Fibroblast of villous mesenchyme (primary cell): ENCODE measurements at regions not wholly inside any gene's neighbourhood (a gene's known extent, or its start where the extent isn't known, plus 50 kb on each side); places are given as distances from the start of the nearest gene placed in this dataset.

Source experiments
- DNase-seq: peaks from one replicate; pipeline ENCODE4 v3.0.0-alpha.2; 2010; ENCODE audit warnings: low read depth
- H3K4me3 ChIP-seq: 2 replicates; pipeline ENCODE4 v1.5.1; 2011; ENCODE audit warnings: low read depth, mild to moderate bottlenecking, low read length
- TF ChIP-seq, protein P1 (sequence below): IDR thresholded peaks from 2 replicates; pipeline ENCODE4 v1.5.1; 2012; ENCODE audit warnings: low read depth, mild to moderate bottlenecking, low read length; ENCODE audit not compliant: insufficient read depth

DNA sequence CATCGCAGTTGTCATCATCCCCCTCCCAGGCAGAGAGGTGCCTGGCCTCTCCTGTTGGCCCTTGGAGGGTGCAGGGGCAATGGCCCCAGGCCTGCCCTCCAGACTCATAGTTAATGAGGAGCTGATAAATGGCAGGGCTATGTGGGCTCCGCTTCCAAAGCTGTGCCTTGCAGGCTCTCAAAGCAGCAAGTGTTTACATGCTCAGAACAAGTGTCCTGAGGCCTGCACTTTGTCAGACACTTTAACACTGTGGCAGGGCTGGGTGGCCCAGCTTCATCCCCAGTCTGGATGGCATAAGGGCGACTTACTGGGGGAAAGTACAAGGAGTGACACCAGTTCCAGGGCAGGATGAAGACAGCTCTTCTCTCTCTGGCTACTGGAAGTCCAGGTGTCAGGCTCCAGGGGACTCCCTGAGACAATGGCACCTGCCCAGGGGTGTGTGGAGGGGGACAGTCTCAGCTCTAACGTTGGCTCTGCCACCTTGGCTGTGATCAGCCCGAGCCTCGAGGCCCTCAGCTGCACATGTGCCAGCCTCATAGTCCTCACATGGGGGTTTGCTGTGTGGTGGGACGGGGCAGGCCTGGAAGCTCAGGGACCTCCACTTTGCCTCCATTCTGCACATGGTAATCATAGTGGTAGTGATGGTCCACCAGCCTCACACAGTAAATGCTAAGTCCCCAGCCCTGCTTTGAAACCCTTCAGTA is 153.4 kb downstream of the BARX1 start:
- no peak overlapping the region for H3K4me3 ChIP-seq
- TF ChIP-seq, protein P1, sequence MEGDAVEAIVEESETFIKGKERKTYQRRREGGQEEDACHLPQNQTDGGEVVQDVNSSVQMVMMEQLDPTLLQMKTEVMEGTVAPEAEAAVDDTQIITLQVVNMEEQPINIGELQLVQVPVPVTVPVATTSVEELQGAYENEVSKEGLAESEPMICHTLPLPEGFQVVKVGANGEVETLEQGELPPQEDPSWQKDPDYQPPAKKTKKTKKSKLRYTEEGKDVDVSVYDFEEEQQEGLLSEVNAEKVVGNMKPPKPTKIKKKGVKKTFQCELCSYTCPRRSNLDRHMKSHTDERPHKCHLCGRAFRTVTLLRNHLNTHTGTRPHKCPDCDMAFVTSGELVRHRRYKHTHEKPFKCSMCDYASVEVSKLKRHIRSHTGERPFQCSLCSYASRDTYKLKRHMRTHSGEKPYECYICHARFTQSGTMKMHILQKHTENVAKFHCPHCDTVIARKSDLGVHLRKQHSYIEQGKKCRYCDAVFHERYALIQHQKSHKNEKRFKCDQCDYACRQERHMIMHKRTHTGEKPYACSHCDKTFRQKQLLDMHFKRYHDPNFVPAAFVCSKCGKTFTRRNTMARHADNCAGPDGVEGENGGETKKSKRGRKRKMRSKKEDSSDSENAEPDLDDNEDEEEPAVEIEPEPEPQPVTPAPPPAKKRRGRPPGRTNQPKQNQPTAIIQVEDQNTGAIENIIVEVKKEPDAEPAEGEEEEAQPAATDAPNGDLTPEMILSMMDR = no peak

DNA sequence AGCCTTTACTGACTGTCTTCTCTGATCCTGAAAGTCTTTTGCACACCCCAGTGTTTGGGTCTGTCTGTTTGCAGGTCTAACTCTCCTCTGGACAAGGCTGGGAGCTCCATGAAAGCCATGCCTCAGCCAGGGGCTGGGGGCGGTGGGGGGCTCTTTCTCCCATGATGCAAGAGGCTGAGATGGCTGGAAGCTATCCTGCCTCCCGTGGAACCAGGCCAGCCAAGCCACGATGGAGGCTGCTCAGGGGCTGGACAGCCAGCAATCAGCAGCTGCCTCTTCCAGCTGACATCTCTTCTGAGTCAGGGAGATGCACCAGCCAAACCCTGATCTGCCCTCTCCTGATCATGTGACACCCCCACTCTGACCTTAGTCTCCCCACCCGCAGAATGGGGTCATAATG is 154.0 kb downstream of the BARX1 start:
- H3K4me3 ChIP-seq = no peak overlapping the region
- no peak for DNase-seq
- TF ChIP-seq, protein P1 = no peak

More for the DNA sequence above, 153.4 kb downstream of the BARX1 start:
- DNase-seq = no peak

DNA sequence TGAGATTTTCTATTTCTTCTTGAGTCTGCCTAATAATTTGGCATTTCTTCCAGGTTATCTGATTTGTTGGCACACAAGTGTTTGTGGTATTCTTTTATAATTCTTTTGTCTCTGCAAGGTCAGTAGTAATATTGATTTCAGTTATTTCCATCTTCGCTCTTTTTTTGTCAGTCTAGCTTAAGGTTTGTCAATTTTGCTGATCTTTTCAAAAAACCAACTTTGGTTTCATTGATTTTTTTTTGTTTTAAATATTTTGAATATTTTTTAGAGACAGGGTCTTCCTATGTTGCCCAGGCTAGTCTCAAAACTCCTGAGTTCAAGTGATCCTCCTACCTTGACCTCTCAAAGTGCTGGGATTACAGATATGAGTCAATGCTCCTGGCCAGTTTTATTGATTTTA is 162.8 kb downstream of the BARX1 start:
- no peak for DNase-seq
- H3K4me3 ChIP-seq = no peak overlapping the region
- TF ChIP-seq, protein P1 = no peak

DNA sequence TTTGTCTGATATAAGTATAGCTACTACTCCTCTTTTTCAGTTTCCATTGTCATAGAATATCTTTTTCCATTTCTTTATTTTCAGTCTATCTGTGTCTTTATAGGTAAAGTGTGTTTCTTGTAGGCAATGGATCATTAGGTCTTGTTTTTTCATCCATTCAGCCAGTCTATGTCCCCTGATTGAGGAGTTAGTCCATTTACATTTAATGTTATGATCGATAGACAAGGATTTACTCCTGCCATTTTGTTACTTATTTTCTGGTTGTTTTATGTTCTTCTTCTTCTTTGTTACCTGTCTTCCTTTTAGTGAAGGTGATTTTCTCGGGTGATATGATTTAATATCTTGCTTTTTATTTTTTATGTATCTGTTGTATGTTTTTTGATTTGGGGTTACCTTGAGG is 169.0 kb downstream of the BARX1 start:
- TF ChIP-seq, protein P1 = no peak
- no peak overlapping the region for H3K4me3 ChIP-seq
- DNase-seq = no peak

DNA sequence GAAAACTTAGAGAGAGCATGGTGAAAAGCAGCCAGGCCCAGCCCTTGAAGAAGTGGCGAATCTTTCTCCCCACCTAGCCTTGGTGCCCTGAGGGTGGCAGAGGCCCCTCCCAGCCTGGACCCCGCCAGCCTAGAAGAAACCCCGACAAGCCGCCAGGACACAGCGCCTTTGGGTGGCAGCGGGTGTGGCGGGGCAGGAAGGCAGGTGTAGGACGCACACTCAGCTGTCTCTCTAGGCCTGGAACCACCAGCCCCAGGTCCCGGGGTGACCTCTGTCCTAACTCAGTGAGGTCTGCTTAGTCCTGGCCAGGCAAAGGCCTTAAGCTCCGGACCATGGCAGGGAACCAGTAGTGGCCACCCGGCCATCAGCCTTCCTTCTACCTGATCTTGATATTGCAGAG is 178.3 kb downstream of the BARX1 start:
- no peak overlapping the region for H3K4me3 ChIP-seq
- DNase-seq = no peak
- TF ChIP-seq, protein P1 = no peak

DNA sequence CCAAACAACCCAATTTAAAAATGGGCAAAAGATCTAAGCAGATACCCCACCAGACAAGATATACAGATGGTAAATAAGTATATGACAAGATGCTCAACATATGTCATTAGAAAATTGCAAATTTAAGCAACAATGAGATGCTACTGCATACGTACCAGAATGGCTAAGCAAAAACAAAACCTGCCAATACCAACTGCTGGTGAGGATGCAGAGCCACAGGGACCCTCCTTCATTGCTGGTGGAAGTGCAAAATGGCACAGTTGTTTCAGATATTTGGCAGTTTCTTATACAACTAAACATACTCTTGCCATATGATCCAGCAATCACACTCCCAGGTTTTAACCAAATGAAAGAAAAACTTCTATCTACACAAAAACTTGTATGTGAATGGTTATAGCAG is 178.9 kb downstream of the BARX1 start:
- TF ChIP-seq, protein P1 = no peak
- no peak overlapping the region for H3K4me3 ChIP-seq
- DNase-seq = no peak
